MM.1S (cell line): ENCODE measurements at regions not wholly inside any gene's neighbourhood (a gene's known extent, or its start where the extent isn't known, plus 50 kb on each side); places are given as distances from the start of the nearest gene placed in this dataset.

Experiments used
- CTCF ChIP-seq: fragments of 300-600 bp; sonication (generic); IDR thresholded peaks from 2 replicates; pipeline ENCODE4 v1.5.1; 2016; ENCODE audit warnings: antibody characterized with exemption, low read length, mixed read lengths
- EZH2 ChIP-seq: fragments of 300-600 bp; sonication (generic); optimal IDR thresholded peaks from 2 replicates; pipeline ENCODE3; 2017; ENCODE audit warnings: low read depth, mild to moderate bottlenecking, antibody characterized with exemption, low read length, mixed read lengths

GRCh38 chr10:61176424-61176823 is 232.4 kb upstream of the RHOBTB1 start:
- TF ChIP-seq CTCF (no peak), EZH2 (no peak)
